ENCODE measurements at regions not wholly inside any gene's neighbourhood (a gene's known extent, or its start where the extent isn't known, plus 50 kb on each side); places are given as distances from the start of the nearest gene placed in this dataset.

DNA sequence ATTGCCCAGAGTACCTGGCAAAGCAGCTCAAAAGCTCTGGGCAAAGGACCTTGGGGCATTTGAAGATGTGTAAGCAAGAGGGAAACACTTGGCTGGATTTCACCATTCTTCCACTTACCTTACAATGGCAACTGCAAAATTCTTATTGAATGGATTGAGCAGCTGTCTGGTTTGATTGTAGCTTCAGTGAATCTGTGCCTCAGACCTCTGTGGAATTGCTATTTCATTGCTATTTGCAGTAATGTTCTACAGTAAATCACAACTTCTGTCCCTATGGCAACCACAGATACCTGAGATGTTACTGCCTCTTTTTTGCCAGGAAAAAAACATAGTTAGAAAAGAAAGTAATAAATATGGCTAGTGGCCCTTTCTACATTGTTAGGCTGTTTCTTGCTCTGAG, 519.5 kb downstream of the SUCLA2 start:
- no peak for DNase-seq (ENCODE audit: low read depth, low spot score)
- POLR2A ChIA-PET = no interaction called here
- CTCF ChIA-PET = no interaction called here
- TF ChIP-seq CTCF (IDR thresholded peaks at IDR 0.05; ENCODE audit: insufficient read depth, low read length, missing control alignments) = no peak
- H3K4me3 ChIP-seq (ENCODE audit: low read depth, low read length) = no peak overlapping the region

GRCh38 chr13:47480951-47481350, 520.1 kb downstream of the SUCLA2 start:
- no peak for TF ChIP-seq CTCF (IDR thresholded peaks at IDR 0.05; ENCODE audit: insufficient read depth, low read length, missing control alignments)
- no peak overlapping the region for H3K4me3 ChIP-seq (ENCODE audit: low read depth, low read length)
- no peak for DNase-seq (ENCODE audit: low read depth, low spot score)
- ChIA-PET CTCF (no interaction called here), POLR2A (interaction anchor here (1.2 kb wide), 1 partner anchor 9 kb away, joined by 3 read pairs; no protein-coding TSS in a partner anchor)

- peak; percentile 78 for DNase-seq (ENCODE audit: low read depth, low spot score)
- ChIA-PET POLR2A (interaction anchor here (1.2 kb wide), 1 partner anchor 10 kb away, joined by 3 read pairs; no protein-coding TSS in a partner anchor), CTCF (interaction anchor here (0.6 to 2.8 kb wide), 8 partner anchors 11 to 795 kb away, joined by 3 to 11 read pairs (median 3); no protein-coding TSS in a partner anchor)
- no peak overlapping the region for H3K4me3 ChIP-seq (ENCODE audit: low read depth, low read length)
- TF ChIP-seq CTCF (IDR thresholded peaks at IDR 0.05; ENCODE audit: insufficient read depth, low read length, missing control alignments) = no peak
Measured at GRCh38 chr13:47480121-47480520, 521.0 kb downstream of the SUCLA2 start.

- ChIA-PET POLR2A (interaction anchor here (0.6 kb wide), 1 partner anchor 248 kb away, joined by 4 read pairs; no protein-coding TSS in a partner anchor), CTCF (interaction anchor here (1.4 to 2.8 kb wide), 2 partner anchors 19 to 20 kb away, joined by 3 to 11 read pairs; no protein-coding TSS in a partner anchor)
- TF ChIP-seq CTCF (IDR thresholded peaks at IDR 0.05; ENCODE audit: insufficient read depth, low read length, missing control alignments) = no peak
- no peak for DNase-seq (ENCODE audit: low read depth, low spot score)
- H3K4me3 ChIP-seq (ENCODE audit: low read depth, low read length) = no peak overlapping the region
Measured at GRCh38 chr13:47478985-47479384, 522.1 kb downstream of the SUCLA2 start.

GRCh38 chr13:47475441-47475948, 525.6 kb downstream of the SUCLA2 start:
- CTCF ChIA-PET = interaction anchor here (1.5 to 1.7 kb wide), 3 partner anchors 9 to 16 kb away, joined by 4 to 6 read pairs (median 5); no protein-coding TSS in a partner anchor
- DNase-seq (ENCODE audit: low read depth, low spot score) = no peak
- POLR2A ChIA-PET = interaction anchor here (0.7 kb wide), 1 partner anchor 674 kb away, joined by 3 read pairs; no protein-coding TSS in a partner anchor
- no peak for TF ChIP-seq CTCF (IDR thresholded peaks at IDR 0.05; ENCODE audit: insufficient read depth, low read length, missing control alignments)
- no peak overlapping the region for H3K4me3 ChIP-seq (ENCODE audit: low read depth, low read length)

DNA sequence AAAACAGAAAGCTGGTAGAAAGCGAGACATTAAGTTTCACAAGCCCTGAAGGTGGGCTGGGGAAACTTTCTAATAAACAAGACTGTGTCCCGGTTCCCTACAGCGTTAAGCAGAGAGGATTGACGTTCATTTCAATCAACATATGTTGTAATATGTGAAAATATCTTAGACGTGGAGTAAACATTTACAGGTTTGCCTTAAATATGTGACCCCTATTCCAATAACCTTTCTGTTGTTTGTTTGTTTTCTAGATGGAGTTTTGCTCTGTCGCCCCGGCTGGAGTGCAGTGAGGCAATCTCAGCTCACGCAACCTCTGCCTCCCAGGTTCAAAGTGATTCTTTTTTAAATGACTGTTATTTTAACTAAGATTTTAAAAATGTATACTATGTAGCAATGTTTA, 526.2 kb downstream of the SUCLA2 start:
- CTCF ChIA-PET = interaction anchor here (1.5 to 1.7 kb wide), 3 partner anchors 8 to 15 kb away, joined by 4 to 6 read pairs (median 5); no protein-coding TSS in a partner anchor
- POLR2A ChIA-PET = interaction anchor here (0.7 kb wide), 1 partner anchor 673 kb away, joined by 3 read pairs; no protein-coding TSS in a partner anchor
- no peak overlapping the region for H3K4me3 ChIP-seq (ENCODE audit: low read depth, low read length)
- DNase-seq (ENCODE audit: low read depth, low spot score) = no peak
- no peak for TF ChIP-seq CTCF (IDR thresholded peaks at IDR 0.05; ENCODE audit: insufficient read depth, low read length, missing control alignments)

Measured in AG04449 (cell line).